Suprapubic skin (tissue), 4 donors: ENCODE measurements at regions not wholly inside any gene's neighbourhood (a gene's known extent, or its start where the extent isn't known, plus 50 kb on each side); places are given as distances from the start of the nearest gene placed in this dataset.

Source experiments
- EP300 ChIP-seq: sonication (generic); formaldehyde crosslinking; IDR thresholded peaks from one replicate; pipeline ENCODE4 v1.6.1; 2017; ENCODE audit warnings: antibody characterized with exemption
- POLR2A ChIP-seq, 2 donors: fragments of 450-650 bp; IDR thresholded peaks; one replicate each; pipeline ENCODE4 v1.6.1; 2017; ENCODE audit warnings: antibody characterized with exemption in 2 of 2, mild to moderate bottlenecking in 2 of 2, moderate library complexity in 2 of 2
- POLR2AphosphoS5 ChIP-seq, 3 donors: sonication (generic); formaldehyde crosslinking; IDR thresholded peaks; one replicate each; pipeline ENCODE4 v1.6.1; 2017; ENCODE audit warnings: antibody characterized with exemption in 3 of 3
- TF ChIP-seq, protein P1 (sequence below), 2 donors: fragments of 200-600 bp in 1 of 2; fragments of 450-650 bp in 1 of 2; sonication (generic) in 1 of 2; IDR thresholded peaks; one replicate each; pipeline ENCODE4 v1.5.1; 2016 to 2019; ENCODE audit warnings: antibody characterized with exemption in 2 of 2, mild to moderate bottlenecking in 1 of 2, moderate library complexity in 1 of 2

- TF ChIP-seq, protein P1, sequence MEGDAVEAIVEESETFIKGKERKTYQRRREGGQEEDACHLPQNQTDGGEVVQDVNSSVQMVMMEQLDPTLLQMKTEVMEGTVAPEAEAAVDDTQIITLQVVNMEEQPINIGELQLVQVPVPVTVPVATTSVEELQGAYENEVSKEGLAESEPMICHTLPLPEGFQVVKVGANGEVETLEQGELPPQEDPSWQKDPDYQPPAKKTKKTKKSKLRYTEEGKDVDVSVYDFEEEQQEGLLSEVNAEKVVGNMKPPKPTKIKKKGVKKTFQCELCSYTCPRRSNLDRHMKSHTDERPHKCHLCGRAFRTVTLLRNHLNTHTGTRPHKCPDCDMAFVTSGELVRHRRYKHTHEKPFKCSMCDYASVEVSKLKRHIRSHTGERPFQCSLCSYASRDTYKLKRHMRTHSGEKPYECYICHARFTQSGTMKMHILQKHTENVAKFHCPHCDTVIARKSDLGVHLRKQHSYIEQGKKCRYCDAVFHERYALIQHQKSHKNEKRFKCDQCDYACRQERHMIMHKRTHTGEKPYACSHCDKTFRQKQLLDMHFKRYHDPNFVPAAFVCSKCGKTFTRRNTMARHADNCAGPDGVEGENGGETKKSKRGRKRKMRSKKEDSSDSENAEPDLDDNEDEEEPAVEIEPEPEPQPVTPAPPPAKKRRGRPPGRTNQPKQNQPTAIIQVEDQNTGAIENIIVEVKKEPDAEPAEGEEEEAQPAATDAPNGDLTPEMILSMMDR (IDR thresholded peaks at IDR 0.05), result no peak
- TF ChIP-seq POLR2AphosphoS5 (IDR thresholded peaks at IDR 0.05) (no peak), POLR2A (IDR thresholded peaks at IDR 0.05) (no peak), EP300 (no peak)
Measured at GRCh38 chr1:30338765-30339164, 384.6 kb downstream of the MATN1 start.
